DND-41 (cell line): ENCODE measurements at regions not wholly inside any gene's neighbourhood (a gene's known extent, or its start where the extent isn't known, plus 50 kb on each side); places are given as distances from the start of the nearest gene placed in this dataset.

Experiments
- CTCF ChIP-seq: IDR thresholded peaks from 2 replicates; pipeline ENCODE4 v1.5.1; 2012; ENCODE audit warnings: borderline replicate concordance, low read length, moderate library complexity, mild to moderate bottlenecking; ENCODE audit not compliant: poor library complexity, severe bottlenecking; ENCODE audit errors: extremely low read depth
- EZH2 ChIP-seq: IDR thresholded peaks from 3 replicates; pipeline ENCODE4 v1.6.1; 2012; ENCODE audit warnings: borderline replicate concordance, low read depth, mild to moderate bottlenecking, moderate library complexity, low read length, inconsistent platforms; ENCODE audit not compliant: severe bottlenecking

GRCh38 chr15:39529457-39529856 lies 51.4 kb upstream of the THBS1 start:
- TF ChIP-seq CTCF (no peak), EZH2 (no peak)
